22Rv1 (cell line): ENCODE measurements at regions not wholly inside any gene's neighbourhood (a gene's known extent, or its start where the extent isn't known, plus 50 kb on each side); places are given as distances from the start of the nearest gene placed in this dataset.

ENCODE experiments used
- ZFX ChIP-seq: fragments of 450-650 bp; IDR thresholded peaks from 2 replicates; pipeline ENCODE4 v1.6.1; 2017; ENCODE audit warnings: antibody characterized with exemption, borderline replicate concordance
- TF ChIP-seq, protein P1 (sequence below): fragments of 450-650 bp; IDR thresholded peaks from 2 replicates; pipeline ENCODE4 v1.5.1; 2017; ENCODE audit warnings: mild to moderate bottlenecking

DNA sequence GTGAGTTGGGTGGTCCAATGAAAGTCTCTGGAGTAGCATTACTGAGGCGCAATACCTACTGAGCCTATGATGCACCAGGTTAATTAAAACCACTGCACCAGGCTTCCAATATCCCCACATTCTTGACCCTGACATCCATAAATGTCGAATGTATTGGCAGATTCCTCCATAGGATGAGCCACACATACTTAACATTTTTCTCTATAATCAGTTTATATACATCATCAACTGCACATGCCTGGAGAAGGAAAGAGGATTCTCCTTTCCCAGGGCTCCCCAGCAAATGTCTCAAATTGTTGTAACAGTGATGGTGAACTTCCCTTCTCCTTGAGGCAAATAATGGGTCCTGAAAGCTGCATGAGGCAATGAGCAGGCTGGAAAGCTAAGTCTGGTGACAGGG is 82.3 kb upstream of the LPP start:
- TF ChIP-seq, protein P1, sequence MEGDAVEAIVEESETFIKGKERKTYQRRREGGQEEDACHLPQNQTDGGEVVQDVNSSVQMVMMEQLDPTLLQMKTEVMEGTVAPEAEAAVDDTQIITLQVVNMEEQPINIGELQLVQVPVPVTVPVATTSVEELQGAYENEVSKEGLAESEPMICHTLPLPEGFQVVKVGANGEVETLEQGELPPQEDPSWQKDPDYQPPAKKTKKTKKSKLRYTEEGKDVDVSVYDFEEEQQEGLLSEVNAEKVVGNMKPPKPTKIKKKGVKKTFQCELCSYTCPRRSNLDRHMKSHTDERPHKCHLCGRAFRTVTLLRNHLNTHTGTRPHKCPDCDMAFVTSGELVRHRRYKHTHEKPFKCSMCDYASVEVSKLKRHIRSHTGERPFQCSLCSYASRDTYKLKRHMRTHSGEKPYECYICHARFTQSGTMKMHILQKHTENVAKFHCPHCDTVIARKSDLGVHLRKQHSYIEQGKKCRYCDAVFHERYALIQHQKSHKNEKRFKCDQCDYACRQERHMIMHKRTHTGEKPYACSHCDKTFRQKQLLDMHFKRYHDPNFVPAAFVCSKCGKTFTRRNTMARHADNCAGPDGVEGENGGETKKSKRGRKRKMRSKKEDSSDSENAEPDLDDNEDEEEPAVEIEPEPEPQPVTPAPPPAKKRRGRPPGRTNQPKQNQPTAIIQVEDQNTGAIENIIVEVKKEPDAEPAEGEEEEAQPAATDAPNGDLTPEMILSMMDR = no peak
- TF ChIP-seq ZFX = no peak
